Right lobe of liver (tissue), 4 donors: ENCODE measurements at regions not wholly inside any gene's neighbourhood (a gene's known extent, or its start where the extent isn't known, plus 50 kb on each side); places are given as distances from the start of the nearest gene placed in this dataset.

Experiments used
- CTCF ChIP-seq, 4 donors: fragments of 200-600 bp in 3 of 4; fragments of 450-650 bp in 1 of 4; IDR thresholded peaks; one replicate each; pipeline versions ENCODE4 v1.5.1 to v1.8.0; 2016 to 2022; ENCODE audit warnings: antibody characterized with exemption in 4 of 4, mild to moderate bottlenecking in 2 of 4
- POLR2A ChIP-seq: fragments of 450-650 bp; IDR thresholded peaks from one replicate; pipeline ENCODE4 v1.6.1; 2017; ENCODE audit warnings: antibody characterized with exemption, mild to moderate bottlenecking
- donor health status: DM: no; HTN: no; CAD: no.
- donor health status: DM: no; HTN: no; CAD: no.
- donor health status: DM: no; HTN: yes; CAD: no.

DNA sequence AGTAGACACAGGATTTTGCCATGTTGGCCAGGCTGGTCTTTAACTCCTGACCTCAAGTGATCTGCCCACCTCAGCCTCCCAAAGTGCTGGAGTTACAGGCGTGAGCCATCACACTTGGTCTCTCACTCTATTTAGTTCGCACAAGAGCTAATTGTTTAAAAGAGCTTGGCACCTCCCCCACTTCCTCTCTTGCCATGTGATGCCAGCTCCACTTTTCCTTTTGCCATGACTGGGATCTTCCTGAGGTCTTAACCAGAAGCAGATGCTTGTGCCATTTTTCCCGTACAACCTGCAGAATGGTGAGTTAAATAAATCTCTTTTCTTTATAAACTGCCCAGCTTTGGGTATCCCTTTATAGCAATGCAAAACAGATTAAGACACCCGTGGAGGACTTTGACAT is 200.1 kb upstream of the FRMD6 start:
- TF ChIP-seq CTCF (IDR thresholded peaks at IDR 0.05) = no peak
- no peak for TF ChIP-seq POLR2A
